OCI-LY3 (cell line): ENCODE measurements at regions not wholly inside any gene's neighbourhood (a gene's known extent, or its start where the extent isn't known, plus 50 kb on each side); places are given as distances from the start of the nearest gene placed in this dataset.

Experiments used
- EZH2phosphoT487 ChIP-seq: fragments of 200-600 bp; shearing (Covaris generic); IDR thresholded peaks from 2 replicates; pipeline ENCODE4 v1.6.1; 2018; ENCODE audit warnings: antibody characterized with exemption, mixed run types, low read depth
- TF ChIP-seq, protein P1 (sequence below): fragments of 200-600, 300-600 bp; sonication (generic); IDR thresholded peaks from 2 replicates; pipeline ENCODE4 v1.5.1; 2014; ENCODE audit warnings: antibody characterized with exemption, low read length, low read depth

DNA sequence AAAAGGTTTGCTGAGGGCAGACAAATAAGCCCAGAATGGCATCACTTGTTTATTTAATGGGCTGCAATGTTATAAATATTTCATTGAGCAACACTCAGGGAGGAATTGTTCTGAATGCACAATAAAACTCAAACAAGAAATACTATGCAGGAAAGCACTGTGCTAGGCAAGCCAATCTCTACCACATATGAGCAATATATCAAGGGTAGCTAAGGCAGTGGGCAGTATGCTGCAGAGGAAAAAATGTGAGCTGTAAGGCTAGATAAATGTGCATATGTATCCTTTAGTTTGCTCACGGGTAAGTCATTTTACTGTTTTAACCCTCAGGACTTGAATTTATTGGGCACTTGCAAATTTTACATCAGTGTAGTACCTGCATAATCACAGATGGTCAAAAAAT is 349.6 kb downstream of the CDC14C start:
- TF ChIP-seq, protein P1, sequence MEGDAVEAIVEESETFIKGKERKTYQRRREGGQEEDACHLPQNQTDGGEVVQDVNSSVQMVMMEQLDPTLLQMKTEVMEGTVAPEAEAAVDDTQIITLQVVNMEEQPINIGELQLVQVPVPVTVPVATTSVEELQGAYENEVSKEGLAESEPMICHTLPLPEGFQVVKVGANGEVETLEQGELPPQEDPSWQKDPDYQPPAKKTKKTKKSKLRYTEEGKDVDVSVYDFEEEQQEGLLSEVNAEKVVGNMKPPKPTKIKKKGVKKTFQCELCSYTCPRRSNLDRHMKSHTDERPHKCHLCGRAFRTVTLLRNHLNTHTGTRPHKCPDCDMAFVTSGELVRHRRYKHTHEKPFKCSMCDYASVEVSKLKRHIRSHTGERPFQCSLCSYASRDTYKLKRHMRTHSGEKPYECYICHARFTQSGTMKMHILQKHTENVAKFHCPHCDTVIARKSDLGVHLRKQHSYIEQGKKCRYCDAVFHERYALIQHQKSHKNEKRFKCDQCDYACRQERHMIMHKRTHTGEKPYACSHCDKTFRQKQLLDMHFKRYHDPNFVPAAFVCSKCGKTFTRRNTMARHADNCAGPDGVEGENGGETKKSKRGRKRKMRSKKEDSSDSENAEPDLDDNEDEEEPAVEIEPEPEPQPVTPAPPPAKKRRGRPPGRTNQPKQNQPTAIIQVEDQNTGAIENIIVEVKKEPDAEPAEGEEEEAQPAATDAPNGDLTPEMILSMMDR = no peak
- no peak for TF ChIP-seq EZH2phosphoT487
